IMR-90 (cell line): ENCODE measurements at regions not wholly inside any gene's neighbourhood (a gene's known extent, or its start where the extent isn't known, plus 50 kb on each side); places are given as distances from the start of the nearest gene placed in this dataset.

Experiments
- CEBPB ChIP-seq: IDR thresholded peaks from 2 replicates; pipeline ENCODE4 v1.6.1; 2012; ENCODE audit warnings: low read depth, low read length, improper control_type of control experiment
- CHD1 ChIP-seq: IDR thresholded peaks from 2 replicates; pipeline ENCODE4 v1.6.1; 2012; ENCODE audit warnings: low read depth, low read length, improper control_type of control experiment
- CTCF ChIP-seq: conservative IDR thresholded peaks from 2 replicates; pipeline ENCODE4 v1.5.1; 2012; ENCODE audit warnings: mild to moderate bottlenecking, low read depth, low read length, improper control_type of control experiment
- ELK1 ChIP-seq: fragments of 150-350 bp; IDR thresholded peaks from 2 replicates; pipeline ENCODE4 v1.6.1; 2016; ENCODE audit warnings: low read depth, mild to moderate bottlenecking, low read length, moderate library complexity, borderline replicate concordance
- MAFK ChIP-seq: IDR thresholded peaks from 2 replicates; pipeline ENCODE4 v1.6.1; 2012; ENCODE audit warnings: low read depth, low read length, improper control_type of control experiment
- MAZ ChIP-seq: IDR thresholded peaks from 2 replicates; pipeline ENCODE4 v1.6.1; 2012; ENCODE audit warnings: low read depth, mild to moderate bottlenecking, low read length, improper control_type of control experiment, moderate library complexity, borderline replicate concordance
- POLR2A ChIP-seq: IDR thresholded peaks from 2 replicates; pipeline ENCODE4 v1.6.1; 2012; ENCODE audit warnings: mild to moderate bottlenecking, low read depth, low read length
- RAD21 ChIP-seq: IDR thresholded peaks from 2 replicates; pipeline ENCODE4 v1.6.1; 2012; ENCODE audit warnings: low read length, improper control_type of control experiment
- RCOR1 ChIP-seq: IDR thresholded peaks from 2 replicates; pipeline ENCODE4 v1.6.1; 2012; ENCODE audit warnings: mild to moderate bottlenecking, low read length, improper control_type of control experiment; ENCODE audit not compliant: insufficient replicate concordance
- RFX5 ChIP-seq: IDR thresholded peaks from 2 replicates; pipeline ENCODE4 v1.8.0; 2012; ENCODE audit warnings: low read depth, mild to moderate bottlenecking, low read length, moderate library complexity
- SMC3 ChIP-seq: fragments of 150-350 bp; IDR thresholded peaks from 2 replicates; pipeline ENCODE4 v1.6.1; 2016; ENCODE audit warnings: low read depth, mild to moderate bottlenecking, antibody characterized with exemption, low read length, moderate library complexity
- USF2 ChIP-seq: fragments of 150-350 bp; IDR thresholded peaks from 2 replicates; pipeline ENCODE4 v1.6.1; 2017; ENCODE audit warnings: mild to moderate bottlenecking, antibody characterized with exemption, low read length, low read depth

GRCh38 chr4:103422467-103423219 lies 224.5 kb upstream of the CENPE start:
- no peak for TF ChIP-seq CTCF
- no peak for TF ChIP-seq CEBPB
- no peak for TF ChIP-seq POLR2A
- TF ChIP-seq RAD21, result no peak
- no peak for TF ChIP-seq RCOR1
- TF ChIP-seq SMC3, result no peak
- no peak for TF ChIP-seq ELK1
- TF ChIP-seq MAFK, result no peak
- TF ChIP-seq RFX5, result no peak
- TF ChIP-seq CHD1, result no peak
- TF ChIP-seq USF2, result no peak
- TF ChIP-seq MAZ, result no peak
